AG09309 (cell line): ENCODE measurements at regions not wholly inside any gene's neighbourhood (a gene's known extent, or its start where the extent isn't known, plus 50 kb on each side); places are given as distances from the start of the nearest gene placed in this dataset.

Experiments
- DNase-seq: peaks from one replicate; pipeline ENCODE4 v3.0.0-alpha.2; 2010; ENCODE audit warnings: low read depth
- H3K4me3 ChIP-seq: 2 replicates; pipeline ENCODE4 v1.5.1; 2011; ENCODE audit warnings: mild to moderate bottlenecking, low read depth, low read length, moderate library complexity; ENCODE audit not compliant: control insufficient read depth
- CTCF ChIP-seq: IDR thresholded peaks from 2 replicates; pipeline ENCODE4 v1.5.1; 2011; ENCODE audit warnings: mild to moderate bottlenecking, low read depth, low read length, inconsistent platforms; ENCODE audit not compliant: insufficient read depth, control insufficient read depth; ENCODE audit errors: missing control alignments

- DNase-seq, result no peak
- no peak overlapping the region for H3K4me3 ChIP-seq
- no peak for TF ChIP-seq CTCF
Observed at GRCh38 chr13:39269004-39269403, 230.7 kb downstream of the NHLRC3 start.

GRCh38 chr13:39269411-39269810 lies 231.2 kb downstream of the NHLRC3 start:
- no peak for TF ChIP-seq CTCF
- no peak overlapping the region for H3K4me3 ChIP-seq
- no peak for DNase-seq

GRCh38 chr13:39272994-39273393 lies 234.7 kb downstream of the NHLRC3 start:
- no peak overlapping the region for H3K4me3 ChIP-seq
- DNase-seq, result no peak
- no peak for TF ChIP-seq CTCF

GRCh38 chr13:39273953-39274738 lies 235.9 kb downstream of the NHLRC3 start:
- peak; percentile 31 for TF ChIP-seq CTCF
- no peak for DNase-seq
- H3K4me3 ChIP-seq, result no peak overlapping the region

- H3K4me3 ChIP-seq, result no peak overlapping the region
- no peak for DNase-seq
- no peak for TF ChIP-seq CTCF
Observed at GRCh38 chr13:39274739-39275325, 236.6 kb downstream of the NHLRC3 start.

GRCh38 chr13:39279077-39279476 lies 240.8 kb downstream of the NHLRC3 start:
- no peak for DNase-seq
- TF ChIP-seq CTCF, result no peak
- H3K4me3 ChIP-seq, result no peak overlapping the region
